ENCODE measurements at regions not wholly inside any gene's neighbourhood (a gene's known extent, or its start where the extent isn't known, plus 50 kb on each side); places are given as distances from the start of the nearest gene placed in this dataset.

DNA sequence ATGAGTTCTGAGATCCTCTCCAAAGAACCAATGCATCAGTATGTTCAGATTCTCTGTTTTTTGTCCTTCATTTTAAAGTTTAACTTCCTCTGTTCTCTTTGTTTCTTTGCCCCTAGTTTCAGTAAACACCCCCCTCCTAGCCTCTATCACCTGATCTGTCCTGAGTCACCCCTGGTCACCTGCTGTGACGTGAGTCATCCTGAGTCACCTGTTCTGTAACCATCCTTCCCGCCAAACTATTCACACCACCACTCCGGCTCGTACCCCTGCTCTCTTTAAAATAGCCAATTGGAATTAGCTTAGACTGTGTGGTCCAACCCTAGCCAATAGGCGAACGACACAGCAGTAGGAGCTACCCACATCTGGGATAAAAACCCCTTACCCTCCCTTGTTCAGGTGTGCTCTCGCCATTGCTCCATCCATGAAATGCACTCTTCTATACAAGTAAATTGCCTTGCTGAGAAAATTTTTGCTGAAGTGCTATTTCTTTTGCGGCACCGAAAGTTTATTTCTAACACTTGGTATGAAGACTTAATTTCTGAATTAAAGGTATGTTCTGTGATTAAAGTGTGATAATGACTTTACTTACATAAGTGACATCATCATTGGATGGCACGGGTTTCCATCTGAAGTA lies 318.4 kb downstream of the AASDHPPT start:
- Histone ChIP-seq H3K27me3 (no peaks in the 10 kb centered on the region), H3K9me3 (replicated peaks in 1 of 3) (no peaks in the 10 kb centered on the region), H3K36me3 (replicated peaks in 1 of 2) (no peaks in the 10 kb centered on the region), H3K4me3 (no peak overlapping the region), H3K4me1 (replicated peaks in 1 of 2) (no peaks in the 10 kb centered on the region), H3K27ac (no peak overlapping the region)
- no peak for TF ChIP-seq POLR2A (IDR thresholded peaks at IDR 0.05)
- TF ChIP-seq, protein P1, sequence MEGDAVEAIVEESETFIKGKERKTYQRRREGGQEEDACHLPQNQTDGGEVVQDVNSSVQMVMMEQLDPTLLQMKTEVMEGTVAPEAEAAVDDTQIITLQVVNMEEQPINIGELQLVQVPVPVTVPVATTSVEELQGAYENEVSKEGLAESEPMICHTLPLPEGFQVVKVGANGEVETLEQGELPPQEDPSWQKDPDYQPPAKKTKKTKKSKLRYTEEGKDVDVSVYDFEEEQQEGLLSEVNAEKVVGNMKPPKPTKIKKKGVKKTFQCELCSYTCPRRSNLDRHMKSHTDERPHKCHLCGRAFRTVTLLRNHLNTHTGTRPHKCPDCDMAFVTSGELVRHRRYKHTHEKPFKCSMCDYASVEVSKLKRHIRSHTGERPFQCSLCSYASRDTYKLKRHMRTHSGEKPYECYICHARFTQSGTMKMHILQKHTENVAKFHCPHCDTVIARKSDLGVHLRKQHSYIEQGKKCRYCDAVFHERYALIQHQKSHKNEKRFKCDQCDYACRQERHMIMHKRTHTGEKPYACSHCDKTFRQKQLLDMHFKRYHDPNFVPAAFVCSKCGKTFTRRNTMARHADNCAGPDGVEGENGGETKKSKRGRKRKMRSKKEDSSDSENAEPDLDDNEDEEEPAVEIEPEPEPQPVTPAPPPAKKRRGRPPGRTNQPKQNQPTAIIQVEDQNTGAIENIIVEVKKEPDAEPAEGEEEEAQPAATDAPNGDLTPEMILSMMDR (IDR thresholded peaks at IDR 0.05), result no peak
- intact Hi-C loops (cut with DNase I), result no loop called here
- WGBS, 4 donors, result 84 to 95% (median 91%) methylated on average over 10 of the region's 10 CpGs
- DNase-seq, result no peak

DNA sequence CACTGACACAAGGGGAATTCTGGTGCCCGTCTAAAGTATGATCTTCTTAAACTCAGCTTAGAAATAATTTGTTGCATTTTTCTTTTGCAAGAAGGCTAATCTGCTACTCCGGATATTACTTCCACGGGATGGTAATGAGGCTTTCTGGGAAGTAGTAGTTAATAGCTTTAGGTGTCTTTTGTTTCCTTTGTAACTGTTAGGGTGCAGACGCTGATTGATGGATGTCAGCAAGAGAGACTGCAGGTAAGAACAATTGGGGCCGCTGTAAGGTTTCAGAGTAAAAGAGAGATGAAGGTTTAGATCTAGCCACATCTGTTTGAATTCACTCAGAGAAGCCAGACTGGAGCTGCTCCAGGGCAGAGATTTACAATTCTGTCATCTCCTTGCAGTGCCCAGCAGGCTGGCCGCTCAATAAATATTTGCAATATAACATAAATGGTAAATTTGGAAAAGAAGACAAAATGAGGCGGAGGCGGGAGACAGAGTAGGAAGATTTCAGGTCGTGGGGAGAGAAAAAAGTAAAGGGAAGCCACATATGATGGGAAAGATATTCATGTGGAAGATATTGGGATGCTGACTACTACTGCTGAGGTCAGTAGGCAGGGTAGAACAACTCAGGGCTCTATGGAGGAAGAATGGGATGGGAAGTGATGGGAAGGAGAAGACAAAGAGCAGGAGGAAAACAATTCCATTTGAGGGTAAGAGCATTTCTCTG lies 320.5 kb downstream of the AASDHPPT start:
- 73 to 78% (median 77%) methylated on average over 9 of the region's 9 CpGs for WGBS, 4 donors
- intact Hi-C loops (cut with DNase I), result no loop called here
- Histone ChIP-seq H3K27me3 (no peaks in the 10 kb centered on the region), H3K4me3 (no peak overlapping the region), H3K9me3 (replicated peaks in 1 of 3) (no peaks in the 10 kb centered on the region), H3K36me3 (replicated peaks in 1 of 2) (no peaks in the 10 kb centered on the region), H3K27ac (no peak overlapping the region), H3K4me1 (replicated peaks in 1 of 2) (no peaks in the 10 kb centered on the region)
- DNase-seq, result no peak
- TF ChIP-seq, protein P1 (IDR thresholded peaks at IDR 0.05), result no peak
- no peak for TF ChIP-seq POLR2A (IDR thresholded peaks at IDR 0.05)

DNA sequence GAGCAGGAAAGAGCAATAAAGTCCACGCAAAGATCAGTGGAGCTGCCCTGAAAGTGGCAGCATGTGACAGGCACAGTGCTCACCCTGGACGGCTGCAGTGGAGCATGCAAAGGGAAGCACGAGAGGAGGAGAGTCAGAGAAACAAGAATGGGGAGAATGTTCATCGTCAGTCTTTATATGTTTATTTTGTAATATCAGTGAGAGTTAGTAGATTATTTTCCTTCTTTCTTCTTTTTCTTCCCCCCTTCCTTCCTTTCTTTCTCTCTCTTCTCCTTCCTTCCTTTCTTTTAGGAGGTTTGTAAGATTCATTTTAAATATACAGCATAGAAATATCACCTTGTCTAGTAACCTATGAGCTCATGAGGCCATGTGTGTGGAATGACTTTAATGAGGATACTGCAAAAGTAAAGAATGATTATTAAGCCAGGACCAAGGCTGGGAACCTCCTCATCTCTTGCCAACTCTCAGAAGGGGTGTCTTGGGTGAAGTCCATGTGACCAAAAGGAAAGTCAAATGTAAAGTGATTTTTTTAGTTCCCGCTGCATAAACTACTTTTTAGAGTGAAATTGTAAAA lies 321.1 kb downstream of the AASDHPPT start:
- intact Hi-C loops (cut with DNase I), result no loop called here
- Histone ChIP-seq H3K27ac (no peak overlapping the region), H3K9me3 (replicated peaks in 1 of 3) (no peaks in the 10 kb centered on the region), H3K36me3 (replicated peaks in 1 of 2) (no peaks in the 10 kb centered on the region), H3K27me3 (no peaks in the 10 kb centered on the region), H3K4me1 (replicated peaks in 1 of 2) (no peaks in the 10 kb centered on the region), H3K4me3 (no peak overlapping the region)
- no peak for TF ChIP-seq POLR2A (IDR thresholded peaks at IDR 0.05)
- TF ChIP-seq, protein P1 (IDR thresholded peaks at IDR 0.05), result no peak
- DNase-seq, result no peak
- 72 to 78% (median 76%) methylated on average over 5 of the region's 5 CpGs for WGBS, 4 donors

DNA sequence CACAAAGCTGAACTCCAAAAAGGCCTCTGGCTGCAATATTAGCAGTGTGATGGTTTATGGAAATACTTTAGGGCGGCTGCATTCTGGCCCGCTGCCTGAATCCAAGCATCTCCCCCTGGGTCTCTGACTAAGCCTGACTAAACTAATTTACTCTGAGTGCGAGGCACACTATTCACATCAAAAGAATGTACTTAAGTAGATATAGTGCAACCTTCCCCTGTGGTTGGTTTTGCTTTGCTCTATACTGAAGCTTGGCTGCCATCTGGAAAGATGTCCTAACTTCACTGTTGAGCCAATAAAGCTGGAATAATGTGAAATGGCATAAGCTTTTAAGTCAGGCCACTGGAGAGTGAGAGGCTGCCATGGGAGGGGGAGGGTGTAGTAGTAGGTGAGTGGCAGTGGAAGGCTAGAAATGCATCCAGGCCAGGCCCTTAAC lies 321.6 kb downstream of the AASDHPPT start:
- intact Hi-C loops (cut with DNase I), result no loop called here
- 77 to 90% (median 86%) methylated on average over 3 of the region's 3 CpGs for WGBS, 4 donors
- Histone ChIP-seq H3K27ac (no peak overlapping the region), H3K27me3 (no peaks in the 10 kb centered on the region), H3K36me3 (replicated peaks in 1 of 2) (no peaks in the 10 kb centered on the region), H3K4me1 (replicated peaks in 1 of 2) (no peaks in the 10 kb centered on the region), H3K9me3 (replicated peaks in 1 of 3) (no peaks in the 10 kb centered on the region), H3K4me3 (no peak overlapping the region)
- DNase-seq, result no peak
- TF ChIP-seq, protein P1 (IDR thresholded peaks at IDR 0.05), result no peak
- no peak for TF ChIP-seq POLR2A (IDR thresholded peaks at IDR 0.05)

Data from adrenal gland (tissue), 9 donors.